OCI-LY1 (cell line): ENCODE measurements at regions not wholly inside any gene's neighbourhood (a gene's known extent, or its start where the extent isn't known, plus 50 kb on each side); places are given as distances from the start of the nearest gene placed in this dataset.

ENCODE experiments used
- CTCF ChIP-seq: fragments of 200-600 bp; sonication (generic), shearing (Covaris generic); IDR thresholded peaks from 2 replicates; pipeline ENCODE4 v1.5.1; 2017; ENCODE audit warnings: mild to moderate bottlenecking, antibody characterized with exemption, low read length, moderate library complexity, mixed read lengths
- EZH2 ChIP-seq: fragments of 200-600 bp; sonication (generic), shearing (Covaris generic); IDR thresholded peaks from 2 replicates; pipeline ENCODE4 v1.8.0; 2017; ENCODE audit warnings: borderline replicate concordance, mixed run types, mild to moderate bottlenecking, antibody characterized with exemption, low read length, moderate library complexity, mixed read lengths

- TF ChIP-seq CTCF: no peak
- TF ChIP-seq EZH2: no peak
Observed at GRCh38 chr14:80358112-80358511, 146.8 kb upstream of the DIO2 start.
